Renal pelvis (tissue), 1 donor: ENCODE measurements at regions not wholly inside any gene's neighbourhood (a gene's known extent, or its start where the extent isn't known, plus 50 kb on each side); places are given as distances from the start of the nearest gene placed in this dataset.
"Not testable (repeated sequence)": the region's sequence is repeated elsewhere in the genome, so short reads cannot be mapped to it uniquely, and the experiment has no call there.

Source experiments
- DNase-seq: peaks from one replicate; pipeline ENCODE4 v3.0.0-alpha.2; 2013

DNA sequence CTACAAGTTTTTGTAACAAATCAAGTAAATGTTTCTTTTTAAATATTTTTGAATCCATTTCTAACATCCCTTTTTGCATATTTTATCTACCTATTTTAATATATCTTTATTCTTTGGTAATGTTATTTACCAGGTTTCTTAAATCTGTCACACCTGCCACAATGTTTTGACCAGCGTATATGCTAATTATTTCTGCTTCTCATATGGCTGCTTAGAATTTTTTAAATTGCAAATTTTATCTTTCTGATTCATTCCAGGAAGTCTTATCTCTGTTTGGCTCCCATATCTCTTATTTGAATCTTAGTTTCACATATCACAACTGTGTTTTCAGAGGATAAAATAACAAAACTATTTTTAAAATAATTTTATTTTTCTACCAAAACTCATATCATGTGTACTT lies 1411.1 kb downstream of the KCNT2 start:
- DNase-seq: no peak

- no peak for DNase-seq
Measured at GRCh38 chr1:195195423-195196057, 1412.7 kb downstream of the KCNT2 start.

- DNase-seq: no peak
Measured at GRCh38 chr1:195193134-195193533, 1415.1 kb downstream of the KCNT2 start.

DNA sequence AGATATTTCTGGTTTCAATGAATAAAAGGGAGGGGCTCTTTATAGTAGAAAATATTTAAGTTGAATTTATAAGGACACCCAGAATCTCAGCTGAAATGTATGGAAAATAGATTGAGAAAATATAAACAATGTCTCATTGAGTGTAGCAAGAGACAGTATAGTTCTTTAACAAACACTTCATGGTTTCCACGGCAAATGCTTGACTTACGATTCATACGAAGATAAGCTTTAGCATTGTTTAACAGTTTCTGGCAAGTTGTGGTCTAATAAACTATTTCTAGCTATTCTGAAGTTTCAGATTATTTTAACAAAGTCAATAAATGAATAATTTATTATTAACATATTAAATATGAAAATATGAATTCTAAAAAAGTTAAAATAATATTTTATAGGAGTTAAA lies 1419.4 kb downstream of the KCNT2 start:
- no peak for DNase-seq

DNA sequence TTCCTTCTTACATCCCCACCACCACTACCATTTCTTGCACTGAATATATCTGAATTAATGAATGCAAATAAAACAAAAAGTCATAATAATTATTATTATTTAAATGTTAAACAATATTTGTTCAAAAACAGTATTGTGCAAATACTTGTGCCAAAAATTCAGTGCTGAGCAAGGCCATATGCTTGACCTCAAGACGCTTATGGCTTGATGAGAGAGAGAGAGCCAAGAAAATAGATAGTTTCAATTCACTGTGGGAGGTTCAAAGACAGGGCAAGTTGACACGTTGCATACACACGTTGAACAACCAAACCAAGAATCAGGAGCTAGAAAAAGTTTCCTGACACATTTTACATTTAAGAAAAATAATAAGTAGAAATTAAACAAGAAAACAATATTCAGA lies 1421.7 kb downstream of the KCNT2 start:
- no peak for DNase-seq

DNA sequence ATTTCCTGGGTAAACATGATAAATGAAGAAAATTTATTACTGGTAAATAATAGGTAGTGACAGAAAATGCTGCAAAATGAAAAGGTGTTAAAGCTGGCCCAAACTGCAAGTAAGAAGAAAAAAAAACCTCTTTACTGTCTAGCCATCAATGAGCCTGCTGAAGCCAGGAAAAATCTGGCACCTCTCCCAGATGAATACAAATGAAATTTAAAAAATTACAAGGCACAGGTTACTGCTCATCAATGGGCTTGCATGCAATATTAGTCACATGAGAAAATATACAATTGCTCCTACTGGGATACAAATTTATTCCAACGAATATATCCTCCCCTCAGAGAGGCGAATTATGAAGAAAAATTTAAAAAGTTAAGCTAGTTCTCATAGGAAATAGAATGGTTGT lies 1422.5 kb downstream of the KCNT2 start:
- DNase-seq: no peak

DNA sequence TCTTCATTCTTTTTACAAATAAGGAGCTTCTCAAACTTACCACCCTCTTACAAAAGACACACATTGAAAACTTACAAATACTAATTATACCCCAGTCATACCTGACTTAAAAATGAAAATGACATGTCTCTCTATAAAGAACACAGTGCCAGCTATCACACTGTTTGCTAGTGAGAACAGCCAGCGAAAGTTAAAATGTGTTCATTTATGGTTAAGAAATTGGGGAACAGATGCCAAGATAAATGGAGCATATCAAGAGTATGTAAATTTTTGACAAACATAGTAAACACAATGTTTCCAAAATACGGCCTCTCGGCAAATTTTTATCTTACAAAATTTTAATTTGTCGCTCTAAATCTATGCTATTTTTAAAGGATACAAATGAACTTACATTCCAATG lies 1422.9 kb downstream of the KCNT2 start:
- DNase-seq: no peak

DNA sequence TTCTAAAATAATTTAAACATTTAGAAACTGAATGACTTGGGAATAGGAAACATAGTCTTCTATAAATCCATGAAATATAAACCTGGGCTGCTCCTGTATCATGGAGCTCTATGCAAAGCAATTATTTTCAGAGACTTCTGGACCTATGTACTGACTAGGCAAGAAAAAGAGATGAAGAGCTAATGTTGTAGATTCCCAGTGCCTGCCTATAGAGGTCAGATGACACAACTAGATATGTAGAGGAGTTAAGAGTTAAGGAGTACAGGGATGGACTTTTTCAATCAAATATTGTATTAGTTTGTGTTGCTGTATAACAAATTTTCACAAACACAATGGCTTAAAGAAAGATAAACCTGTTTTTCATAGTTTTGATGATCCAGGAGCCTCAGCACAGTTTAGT lies 1434.5 kb downstream of the KCNT2 start:
- no peak for DNase-seq

DNA sequence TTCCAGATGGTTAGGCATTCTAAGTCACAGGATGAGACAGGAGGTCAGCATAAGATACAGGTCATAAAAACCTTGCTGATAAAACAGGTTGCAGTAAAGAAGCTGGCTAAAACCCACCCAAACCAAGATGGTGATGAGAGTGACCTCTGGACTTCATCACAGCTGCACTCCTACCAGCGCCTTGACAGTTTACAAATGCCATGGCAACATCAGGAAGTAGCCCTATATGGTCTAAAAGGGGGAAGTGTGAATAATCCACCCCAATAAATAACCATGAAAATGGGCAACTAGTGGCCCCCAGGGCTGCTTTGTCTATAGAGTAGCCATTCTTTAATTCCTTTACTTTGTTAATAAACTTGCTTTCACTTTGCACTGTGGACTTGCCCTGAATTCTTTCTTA lies 1448.4 kb downstream of the KCNT2 start:
- not testable (repeated sequence) for DNase-seq

DNA sequence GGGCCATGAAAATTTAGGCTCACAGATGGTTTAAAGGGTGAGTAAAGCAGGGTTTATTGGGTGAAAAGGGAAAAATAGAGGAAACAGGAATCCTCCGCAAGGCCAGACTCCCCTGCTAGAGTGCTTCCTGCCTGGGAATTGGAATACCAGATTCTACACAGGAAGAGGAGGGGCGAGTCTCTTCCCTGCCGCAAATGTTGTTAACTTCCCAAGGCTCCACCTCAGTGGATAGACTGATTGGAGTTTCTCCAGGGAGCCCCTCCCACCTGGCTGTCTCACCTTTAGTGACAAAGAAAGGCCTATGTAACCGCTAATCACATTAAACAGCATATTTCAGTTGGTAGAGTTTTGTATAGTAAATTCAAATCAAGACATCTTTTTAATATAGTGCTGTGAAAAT lies 1450.1 kb downstream of the KCNT2 start:
- DNase-seq: no peak

- DNase-seq: no peak
Measured at GRCh38 chr1:195153107-195153506, 1455.1 kb downstream of the KCNT2 start.

DNA sequence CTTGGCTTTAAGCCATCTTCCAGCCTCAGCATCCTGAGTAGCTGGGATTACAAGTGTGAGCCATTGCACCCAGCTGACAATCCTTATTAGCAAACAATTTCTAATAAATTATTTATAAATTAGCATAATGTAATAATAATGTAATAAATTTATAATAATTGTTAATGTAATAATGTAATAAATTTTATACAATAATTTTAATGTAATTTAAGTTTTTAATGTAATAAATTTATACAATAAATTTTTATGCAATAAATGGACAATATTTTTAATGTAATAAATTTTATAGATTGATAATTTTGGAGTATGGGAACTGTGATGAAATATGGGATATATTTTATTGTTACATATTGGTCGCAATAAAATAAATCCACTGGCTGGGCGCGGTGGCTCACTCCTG lies 1457.5 kb downstream of the KCNT2 start:
- DNase-seq: no peak

DNA sequence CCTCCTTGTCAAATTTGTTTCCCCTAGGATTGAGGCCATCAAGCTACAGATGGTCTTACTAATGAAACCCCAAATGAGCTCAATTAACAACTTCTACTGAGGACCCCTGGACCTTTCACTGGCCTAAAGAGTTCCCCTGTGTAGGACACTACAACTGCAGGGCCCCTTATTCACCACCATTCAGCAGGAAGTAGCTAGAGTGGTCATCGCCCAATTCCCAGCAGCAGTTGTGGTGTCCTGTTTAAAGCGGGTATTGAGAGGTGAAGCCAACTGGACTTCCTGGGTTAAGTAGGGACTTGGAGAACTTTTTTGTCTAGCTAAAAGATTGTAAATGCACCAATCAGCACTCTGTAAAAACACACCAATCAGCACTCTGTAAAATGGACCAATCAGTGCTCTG lies 1466.9 kb downstream of the KCNT2 start:
- no peak for DNase-seq

DNA sequence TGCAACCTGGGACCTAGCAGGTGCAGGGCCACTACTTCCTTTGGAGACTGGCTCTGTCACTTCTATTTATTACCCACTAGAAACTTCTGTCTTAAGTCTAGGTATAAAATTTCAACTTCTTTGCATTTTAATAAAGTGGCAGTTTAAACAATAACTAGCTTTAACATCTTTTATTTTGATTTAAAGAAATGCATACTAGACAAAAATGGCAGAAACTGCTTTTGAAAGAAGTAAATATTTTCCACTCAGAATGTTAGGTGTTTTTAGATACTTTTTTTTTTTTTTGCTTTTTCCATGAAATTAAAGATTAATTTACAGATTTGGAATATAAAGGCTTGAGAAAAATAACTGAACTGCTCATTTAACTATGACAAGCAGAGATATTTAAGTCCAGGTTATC lies 1477.6 kb downstream of the KCNT2 start:
- DNase-seq: no peak

GRCh38 chr1:195122497-195122896 lies 1485.7 kb downstream of the KCNT2 start:
- no peak for DNase-seq

DNA sequence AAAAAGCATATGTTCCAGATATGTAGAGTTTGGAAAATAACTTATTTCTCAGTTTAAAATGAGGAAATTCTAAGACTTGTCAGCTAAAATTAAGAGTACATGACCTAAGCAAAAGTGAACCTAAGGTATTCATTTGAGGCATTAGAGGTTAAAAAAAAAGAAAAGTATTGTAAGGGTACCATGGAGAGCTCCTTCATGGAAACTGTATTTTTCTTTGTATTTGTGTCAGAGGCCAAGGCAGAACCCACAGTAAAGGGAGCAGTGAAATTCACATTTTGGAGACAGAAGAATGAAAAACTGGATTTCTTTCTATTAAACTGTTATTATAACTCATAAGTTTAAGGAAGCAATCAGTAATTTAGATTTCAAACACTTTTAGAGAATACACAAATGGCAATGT lies 1494.8 kb downstream of the KCNT2 start:
- no peak for DNase-seq

DNA sequence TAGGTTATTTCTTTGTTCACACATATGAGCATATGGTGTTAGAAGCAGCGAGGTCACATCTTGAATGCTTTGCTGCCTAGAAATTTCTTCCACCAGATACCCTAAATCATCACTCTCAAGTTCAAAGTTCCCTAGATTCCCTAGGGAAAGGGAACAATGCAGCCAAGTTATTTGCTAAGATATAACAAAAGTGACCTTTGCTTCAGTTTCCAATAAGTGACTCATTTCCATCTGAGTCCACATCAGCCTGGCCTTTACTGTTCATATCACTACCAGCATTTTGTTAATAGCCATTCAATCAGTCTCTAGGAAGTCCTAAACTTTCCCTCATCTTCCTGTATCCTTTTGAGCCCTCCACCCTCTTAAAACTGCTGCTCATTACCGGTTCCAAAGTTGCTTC lies 1502.5 kb downstream of the KCNT2 start:
- DNase-seq: no peak

DNA sequence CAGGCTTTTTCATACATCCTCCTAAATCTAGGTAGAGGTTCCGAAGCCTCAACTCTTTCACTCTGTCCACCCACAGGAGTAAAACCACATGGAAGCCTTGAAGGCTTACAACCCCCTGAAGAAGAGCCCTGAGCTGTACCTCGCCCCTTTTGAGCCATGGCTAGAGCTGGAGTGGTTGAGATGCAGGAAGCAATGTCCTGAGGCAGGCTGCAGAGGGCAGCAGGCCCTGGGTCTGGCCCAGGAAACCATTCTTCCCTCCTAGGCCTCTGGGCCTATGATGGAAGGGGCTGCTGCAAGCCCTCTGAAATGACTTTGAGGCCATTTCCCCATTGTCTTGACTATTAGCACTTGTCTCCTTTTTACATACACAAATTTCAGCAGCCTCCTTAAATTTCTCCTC lies 1503.0 kb downstream of the KCNT2 start:
- DNase-seq: no peak

DNA sequence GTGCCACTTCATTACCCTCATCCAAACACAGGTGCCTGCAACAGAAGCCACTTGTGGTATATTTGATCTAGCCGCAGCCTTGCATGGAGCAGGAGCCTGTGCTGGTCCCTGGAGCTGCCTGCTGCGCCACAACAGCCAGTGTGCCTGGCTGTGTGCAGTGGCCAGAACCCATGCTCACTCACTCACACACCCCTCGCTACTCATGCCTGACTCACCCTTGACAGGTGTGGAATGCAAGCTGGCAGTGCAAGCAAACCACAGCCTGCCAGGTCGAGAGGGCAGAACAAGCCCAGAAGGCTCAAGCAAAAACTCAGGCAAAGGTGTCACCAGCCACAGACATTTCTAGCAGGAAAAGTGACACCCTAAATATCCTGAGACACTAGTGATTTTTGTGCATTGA lies 1510.9 kb downstream of the KCNT2 start:
- no peak for DNase-seq

DNA sequence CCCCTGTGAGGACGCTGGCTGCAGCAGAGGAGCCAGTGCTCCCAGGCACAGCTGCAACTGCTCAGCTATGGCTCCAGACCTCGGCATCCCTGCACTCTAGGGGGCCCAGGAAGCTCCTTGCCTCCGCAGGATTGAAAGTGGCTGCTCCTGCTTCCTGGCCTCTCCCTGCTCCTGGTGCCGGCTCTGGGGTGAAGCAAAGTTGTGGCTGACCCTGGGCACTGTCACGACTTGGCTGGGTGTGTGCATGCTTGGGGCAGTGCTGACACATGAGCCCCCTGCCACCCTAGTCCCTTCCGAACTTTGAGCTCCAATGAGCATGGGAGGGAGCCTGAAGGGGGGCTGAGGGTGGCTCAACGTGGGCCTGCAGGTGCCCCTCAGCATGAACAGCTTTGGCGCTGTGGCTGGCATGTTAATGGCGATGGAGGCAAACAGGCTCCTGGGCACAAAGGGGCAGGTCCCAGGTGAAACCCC lies 1512.2 kb downstream of the KCNT2 start:
- DNase-seq: no peak

DNA sequence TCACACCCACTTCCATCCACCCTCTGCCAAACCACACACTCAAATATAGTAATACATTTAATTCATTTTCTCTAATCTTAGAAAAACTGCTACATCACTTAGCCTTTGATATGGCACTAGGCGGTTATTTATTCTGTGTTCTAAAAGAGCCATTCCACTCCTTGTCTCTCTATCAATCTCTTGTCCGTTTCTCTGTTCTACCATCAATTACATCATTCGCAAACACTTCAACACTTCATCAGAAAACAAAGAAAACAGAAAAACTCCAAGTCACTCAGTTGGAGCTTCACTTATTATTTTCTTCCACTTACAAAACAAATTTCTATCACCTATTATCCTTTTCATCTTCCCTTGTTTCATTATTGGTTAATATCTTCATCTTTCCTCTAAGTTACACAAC lies 1523.0 kb downstream of the KCNT2 start:
- no peak for DNase-seq

DNA sequence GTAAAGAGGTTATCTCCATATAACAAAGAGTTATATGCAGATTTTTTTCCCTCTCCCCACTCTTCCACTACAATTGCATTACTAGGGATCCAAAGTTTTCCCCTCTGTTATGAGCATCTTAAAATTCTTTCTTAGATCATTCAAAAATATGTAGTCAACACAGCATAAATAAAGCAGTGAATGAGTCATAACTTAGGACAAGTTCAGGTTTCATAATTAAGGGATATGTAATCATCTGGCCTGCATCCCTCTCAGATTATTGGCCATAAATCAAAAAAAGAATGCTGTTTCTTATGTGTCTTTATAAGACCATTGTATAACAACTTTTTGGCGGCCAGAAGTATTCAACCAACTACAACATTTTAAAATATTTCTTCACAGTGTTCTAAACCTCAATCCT lies 1526.1 kb downstream of the KCNT2 start:
- no peak for DNase-seq

- no peak for DNase-seq
Measured at GRCh38 chr1:195076682-195077081, 1531.6 kb downstream of the KCNT2 start.

- DNase-seq: no peak
Measured at GRCh38 chr1:195075973-195076372, 1532.3 kb downstream of the KCNT2 start.

- no peak for DNase-seq
Measured at GRCh38 chr1:195071461-195071860, 1536.8 kb downstream of the KCNT2 start.
